GM13977 (cell line): ENCODE measurements at regions not wholly inside any gene's neighbourhood (a gene's known extent, or its start where the extent isn't known, plus 50 kb on each side); places are given as distances from the start of the nearest gene placed in this dataset.

Experiments used
- DNase-seq: peaks from one replicate; pipeline ENCODE4 v3.0.0; 2012; ENCODE audit warnings: low spot score
- CTCF ChIP-seq: IDR thresholded peaks from 2 replicates; pipeline ENCODE4 v1.5.1; 2012; ENCODE audit warnings: mild to moderate bottlenecking, control low read depth; ENCODE audit not compliant: insufficient read depth; ENCODE audit errors: extremely low read depth, missing control alignments
- in situ Hi-C: fragments of 300-500 bp; cut with MboI; formaldehyde crosslinking; loops from one replicate; pipeline ENCODE4 v1.12.0; 2022; ENCODE audit warnings: low sequenced_read_pairs, low pct_unique_long_range_greater_than_20kb, mixed read lengths, inconsistent platforms; ENCODE audit not compliant: unreplicated experiment

GRCh38 chr11:95498722-95499425, 267.9 kb upstream of the SESN3 start:
- no peak for TF ChIP-seq CTCF
- in situ Hi-C loops: no loop called here
- DNase-seq: no peak

GRCh38 chr11:95496901-95497300, 265.9 kb upstream of the SESN3 start:
- DNase-seq: no peak
- TF ChIP-seq CTCF: no peak
- in situ Hi-C loops: no loop called here

GRCh38 chr11:95495706-95496105, 264.7 kb upstream of the SESN3 start:
- no peak for DNase-seq
- TF ChIP-seq CTCF: no peak
- in situ Hi-C loops: no loop called here

GRCh38 chr11:95494856-95495255, 263.9 kb upstream of the SESN3 start:
- no peak for DNase-seq
- TF ChIP-seq CTCF: no peak
- in situ Hi-C loops: no loop called here

- no peak for TF ChIP-seq CTCF
- in situ Hi-C loops: no loop called here
- DNase-seq: no peak
These were observed 263.2 kb upstream of the SESN3 start for GRCh38 chr11:95494167-95494566.

GRCh38 chr11:95490625-95491024, 259.6 kb upstream of the SESN3 start:
- no peak for TF ChIP-seq CTCF
- in situ Hi-C loops: no loop called here
- no peak for DNase-seq
